IMR-90 (cell line): ENCODE measurements at regions not wholly inside any gene's neighbourhood (a gene's known extent, or its start where the extent isn't known, plus 50 kb on each side); places are given as distances from the start of the nearest gene placed in this dataset.

ENCODE experiments used
- BHLHE40 ChIP-seq: fragments of 150-350 bp; IDR thresholded peaks from 2 replicates; pipeline ENCODE4 v1.6.1; 2016; ENCODE audit warnings: mild to moderate bottlenecking, low read depth, low read length
- CEBPB ChIP-seq: IDR thresholded peaks from 2 replicates; pipeline ENCODE4 v1.6.1; 2012; ENCODE audit warnings: low read depth, low read length, improper control_type of control experiment
- CHD1 ChIP-seq: IDR thresholded peaks from 2 replicates; pipeline ENCODE4 v1.6.1; 2012; ENCODE audit warnings: low read depth, low read length, improper control_type of control experiment
- MAFK ChIP-seq: IDR thresholded peaks from 2 replicates; pipeline ENCODE4 v1.6.1; 2012; ENCODE audit warnings: low read depth, low read length, improper control_type of control experiment
- MXI1 ChIP-seq: IDR thresholded peaks from 2 replicates; pipeline ENCODE4 v1.6.1; 2012; ENCODE audit warnings: low read depth, mild to moderate bottlenecking, low read length, moderate library complexity, borderline replicate concordance
- POLR2A ChIP-seq: IDR thresholded peaks from 2 replicates; pipeline ENCODE4 v1.6.1; 2012; ENCODE audit warnings: mild to moderate bottlenecking, low read depth, low read length
- RAD21 ChIP-seq: IDR thresholded peaks from 2 replicates; pipeline ENCODE4 v1.6.1; 2012; ENCODE audit warnings: low read length, improper control_type of control experiment
- RCOR1 ChIP-seq: IDR thresholded peaks from 2 replicates; pipeline ENCODE4 v1.6.1; 2012; ENCODE audit warnings: mild to moderate bottlenecking, low read length, improper control_type of control experiment; ENCODE audit not compliant: insufficient replicate concordance
- RFX5 ChIP-seq: IDR thresholded peaks from 2 replicates; pipeline ENCODE4 v1.8.0; 2012; ENCODE audit warnings: low read depth, mild to moderate bottlenecking, low read length, moderate library complexity
- SMC3 ChIP-seq: fragments of 150-350 bp; IDR thresholded peaks from 2 replicates; pipeline ENCODE4 v1.6.1; 2016; ENCODE audit warnings: low read depth, mild to moderate bottlenecking, antibody characterized with exemption, low read length, moderate library complexity
- TF ChIP-seq, protein P1 (sequence below): conservative IDR thresholded peaks from 2 replicates; pipeline ENCODE4 v1.5.1; 2012; ENCODE audit warnings: mild to moderate bottlenecking, low read depth, low read length, improper control_type of control experiment
- TF ChIP-seq, protein P2 (sequence below): fragments of 150-350 bp; IDR thresholded peaks from 2 replicates; pipeline ENCODE4 v1.6.1; 2017; ENCODE audit warnings: mild to moderate bottlenecking, antibody characterized with exemption, low read length, low read depth
- TF ChIP-seq, protein P3 (sequence below): fragments of 150-350 bp; IDR thresholded peaks from 2 replicates; pipeline ENCODE4 v1.6.1; 2016; ENCODE audit warnings: low read depth, mild to moderate bottlenecking, low read length, moderate library complexity, borderline replicate concordance

DNA sequence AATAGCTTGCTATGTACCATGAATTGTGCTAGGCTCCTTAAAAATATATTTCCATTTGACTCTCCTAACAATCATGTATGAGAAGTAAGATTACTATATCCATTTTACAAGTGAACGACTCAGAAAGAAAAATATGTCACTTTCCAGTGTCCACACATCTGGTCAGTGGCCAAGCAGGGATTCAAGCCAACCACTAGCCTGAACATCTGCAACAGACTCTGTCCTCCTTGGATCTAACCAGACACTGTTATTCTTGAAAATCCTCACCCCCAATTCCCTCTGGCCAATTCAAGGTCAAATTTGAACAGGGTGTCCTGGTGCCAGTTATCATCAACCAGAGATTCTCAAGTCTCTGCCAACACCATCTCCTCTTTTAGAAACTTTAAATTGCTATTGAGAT lies 344.1 kb upstream of the WWC1 start:
- TF ChIP-seq, protein P1, sequence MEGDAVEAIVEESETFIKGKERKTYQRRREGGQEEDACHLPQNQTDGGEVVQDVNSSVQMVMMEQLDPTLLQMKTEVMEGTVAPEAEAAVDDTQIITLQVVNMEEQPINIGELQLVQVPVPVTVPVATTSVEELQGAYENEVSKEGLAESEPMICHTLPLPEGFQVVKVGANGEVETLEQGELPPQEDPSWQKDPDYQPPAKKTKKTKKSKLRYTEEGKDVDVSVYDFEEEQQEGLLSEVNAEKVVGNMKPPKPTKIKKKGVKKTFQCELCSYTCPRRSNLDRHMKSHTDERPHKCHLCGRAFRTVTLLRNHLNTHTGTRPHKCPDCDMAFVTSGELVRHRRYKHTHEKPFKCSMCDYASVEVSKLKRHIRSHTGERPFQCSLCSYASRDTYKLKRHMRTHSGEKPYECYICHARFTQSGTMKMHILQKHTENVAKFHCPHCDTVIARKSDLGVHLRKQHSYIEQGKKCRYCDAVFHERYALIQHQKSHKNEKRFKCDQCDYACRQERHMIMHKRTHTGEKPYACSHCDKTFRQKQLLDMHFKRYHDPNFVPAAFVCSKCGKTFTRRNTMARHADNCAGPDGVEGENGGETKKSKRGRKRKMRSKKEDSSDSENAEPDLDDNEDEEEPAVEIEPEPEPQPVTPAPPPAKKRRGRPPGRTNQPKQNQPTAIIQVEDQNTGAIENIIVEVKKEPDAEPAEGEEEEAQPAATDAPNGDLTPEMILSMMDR = no peak
- TF ChIP-seq RAD21 = no peak
- TF ChIP-seq, protein P2, sequence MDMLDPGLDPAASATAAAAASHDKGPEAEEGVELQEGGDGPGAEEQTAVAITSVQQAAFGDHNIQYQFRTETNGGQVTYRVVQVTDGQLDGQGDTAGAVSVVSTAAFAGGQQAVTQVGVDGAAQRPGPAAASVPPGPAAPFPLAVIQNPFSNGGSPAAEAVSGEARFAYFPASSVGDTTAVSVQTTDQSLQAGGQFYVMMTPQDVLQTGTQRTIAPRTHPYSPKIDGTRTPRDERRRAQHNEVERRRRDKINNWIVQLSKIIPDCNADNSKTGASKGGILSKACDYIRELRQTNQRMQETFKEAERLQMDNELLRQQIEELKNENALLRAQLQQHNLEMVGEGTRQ = no peak
- no peak for TF ChIP-seq BHLHE40
- no peak for TF ChIP-seq CHD1
- TF ChIP-seq POLR2A = no peak
- TF ChIP-seq SMC3 = no peak
- no peak for TF ChIP-seq MXI1
- TF ChIP-seq, protein P3, sequence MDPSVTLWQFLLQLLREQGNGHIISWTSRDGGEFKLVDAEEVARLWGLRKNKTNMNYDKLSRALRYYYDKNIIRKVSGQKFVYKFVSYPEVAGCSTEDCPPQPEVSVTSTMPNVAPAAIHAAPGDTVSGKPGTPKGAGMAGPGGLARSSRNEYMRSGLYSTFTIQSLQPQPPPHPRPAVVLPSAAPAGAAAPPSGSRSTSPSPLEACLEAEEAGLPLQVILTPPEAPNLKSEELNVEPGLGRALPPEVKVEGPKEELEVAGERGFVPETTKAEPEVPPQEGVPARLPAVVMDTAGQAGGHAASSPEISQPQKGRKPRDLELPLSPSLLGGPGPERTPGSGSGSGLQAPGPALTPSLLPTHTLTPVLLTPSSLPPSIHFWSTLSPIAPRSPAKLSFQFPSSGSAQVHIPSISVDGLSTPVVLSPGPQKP = no peak
- TF ChIP-seq RCOR1 = no peak
- no peak for TF ChIP-seq CEBPB
- no peak for TF ChIP-seq MAFK
- no peak for TF ChIP-seq RFX5
